ENCODE measurements at regions not wholly inside any gene's neighbourhood (a gene's known extent, or its start where the extent isn't known, plus 50 kb on each side); places are given as distances from the start of the nearest gene placed in this dataset.

- Histone ChIP-seq H3K4me1 (peaks cover 0 to 13% (median 9%) of the 10 kb centered on the region in 4 donors), H3K4me3 (no peak overlapping the region), H3K9me3 (no peaks in the 10 kb centered on the region), H3K27me3 (no peaks in the 10 kb centered on the region), H3K36me3 (no peaks in the 10 kb centered on the region), H3K27ac (replicated peaks in 1 of 4) (no peak overlapping the region)
- TF ChIP-seq POLR2AphosphoS5 (IDR thresholded peaks at IDR 0.05): no peak
- no peak for TF ChIP-seq POLR2A (IDR thresholded peaks at IDR 0.05; ENCODE audit: low read depth)
- no peak for TF ChIP-seq EP300 (IDR thresholded peaks at IDR 0.05)
- TF ChIP-seq CTCF (IDR thresholded peaks at IDR 0.05): no peak
- intact Hi-C loops (cut with DNase I): no loop called here
- no peak for DNase-seq (ENCODE audit: extremely low spot score)
These were observed 767.1 kb downstream of the NTRK3 start for GRCh38 chr15:87489456-87489855.

DNA sequence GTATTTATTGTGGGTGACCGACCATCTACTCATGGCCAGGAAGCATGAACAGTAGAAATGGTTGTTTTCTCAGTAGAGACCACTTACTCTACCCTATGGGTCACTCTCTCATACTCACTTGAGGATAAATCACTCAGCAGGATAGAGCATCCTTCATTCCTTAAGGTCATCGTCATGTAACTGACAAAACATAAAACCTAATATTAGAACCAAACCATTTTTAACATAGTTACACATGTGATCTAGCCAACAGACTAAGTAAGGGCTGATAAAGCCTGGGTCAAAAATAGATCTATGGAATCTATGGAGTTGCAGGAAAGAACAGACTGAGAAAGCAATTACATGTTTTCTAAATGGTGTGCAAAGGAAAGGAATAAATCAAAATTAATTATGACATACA, 769.1 kb downstream of the NTRK3 start:
- no peak for DNase-seq (ENCODE audit: extremely low spot score)
- 79% methylated on average over 2 of the region's 2 CpGs for WGBS
- Histone ChIP-seq H3K4me1 (peaks cover 0 to 13% (median 5%) of the 10 kb centered on the region in 4 donors), H3K4me3 (no peak overlapping the region), H3K27me3 (no peaks in the 10 kb centered on the region), H3K9me3 (no peaks in the 10 kb centered on the region), H3K27ac (replicated peaks in 1 of 4) (no peak overlapping the region), H3K36me3 (no peaks in the 10 kb centered on the region)
- intact Hi-C loops (cut with DNase I): no loop called here
- no peak for TF ChIP-seq EP300 (IDR thresholded peaks at IDR 0.05)
- no peak for TF ChIP-seq POLR2AphosphoS5 (IDR thresholded peaks at IDR 0.05)
- no peak for TF ChIP-seq POLR2A (IDR thresholded peaks at IDR 0.05; ENCODE audit: low read depth)
- TF ChIP-seq CTCF (IDR thresholded peaks at IDR 0.05): no peak

DNA sequence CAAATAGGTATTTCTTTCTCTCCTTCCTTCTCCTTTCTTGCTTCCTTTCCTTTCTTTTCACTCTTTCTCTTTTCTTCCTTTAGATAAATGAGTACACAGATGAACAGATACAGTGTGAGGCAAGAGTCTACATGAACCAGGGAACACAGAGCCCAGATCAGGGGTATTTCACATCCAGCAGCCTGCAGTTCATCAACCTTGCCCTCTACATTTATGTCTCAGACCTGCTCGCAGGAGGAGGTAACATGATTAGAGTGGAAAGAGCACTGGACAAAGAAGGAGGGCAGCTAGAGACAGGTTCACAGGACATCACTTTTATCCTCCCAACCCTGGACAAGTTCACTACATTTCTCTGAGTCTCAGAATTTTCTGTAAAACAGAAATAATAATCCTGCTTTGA, 773.1 kb downstream of the NTRK3 start:
- Histone ChIP-seq H3K9me3 (no peaks in the 10 kb centered on the region), H3K27ac (replicated peaks in 1 of 4) (no peak overlapping the region), H3K36me3 (no peaks in the 10 kb centered on the region), H3K27me3 (no peaks in the 10 kb centered on the region), H3K4me1 (peaks cover 1 to 9% (median 2%) of the 10 kb centered on the region in 4 donors), H3K4me3 (no peak overlapping the region)
- no peak for DNase-seq (ENCODE audit: extremely low spot score)
- TF ChIP-seq CTCF (IDR thresholded peaks at IDR 0.05): no peak
- TF ChIP-seq EP300 (IDR thresholded peaks at IDR 0.05): no peak
- TF ChIP-seq POLR2AphosphoS5 (IDR thresholded peaks at IDR 0.05): no peak
- no peak for TF ChIP-seq POLR2A (IDR thresholded peaks at IDR 0.05; ENCODE audit: low read depth)
- WGBS: 75% methylated on average over 1 of the region's 1 CpG
- intact Hi-C loops (cut with DNase I): no loop called here

DNA sequence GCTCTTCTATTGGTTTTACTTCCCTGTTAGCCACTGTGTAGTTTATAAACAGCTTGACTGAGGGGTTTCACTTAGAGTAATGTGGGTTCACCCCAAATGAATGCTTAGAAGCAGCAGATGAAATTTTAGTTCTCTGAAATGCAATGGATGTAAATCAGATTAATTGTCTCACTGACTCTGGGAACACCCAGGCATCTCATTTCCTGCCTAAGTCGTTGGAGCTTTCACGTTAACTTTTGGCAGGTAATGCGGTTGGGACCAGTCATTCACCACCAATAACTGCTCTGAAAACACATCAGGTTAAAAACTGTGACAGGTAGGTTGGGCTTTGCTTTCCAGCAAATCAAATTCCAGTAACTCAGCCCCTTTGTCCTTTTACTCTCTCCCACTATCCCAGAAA, 775.4 kb downstream of the NTRK3 start:
- intact Hi-C loops (cut with DNase I): no loop called here
- H3K27me3 ChIP-seq: no peaks in the 10 kb centered on the region
- no peak for DNase-seq (ENCODE audit: extremely low spot score)
- TF ChIP-seq POLR2AphosphoS5 (IDR thresholded peaks at IDR 0.05) (no peak), CTCF (IDR thresholded peaks at IDR 0.05) (no peak), EP300 (IDR thresholded peaks at IDR 0.05) (no peak), POLR2A (IDR thresholded peaks at IDR 0.05; ENCODE audit: low read depth) (no peak)
- H3K4me1 ChIP-seq: peaks cover 11 to 14% (median 13%) of the 10 kb centered on the region in 4 donors
- H3K27ac ChIP-seq (replicated peaks in 1 of 4): no peak overlapping the region
- H3K36me3 ChIP-seq: no peaks in the 10 kb centered on the region
- 89% methylated on average over 3 of the region's 3 CpGs for WGBS
- H3K9me3 ChIP-seq: no peaks in the 10 kb centered on the region
- no peak overlapping the region for H3K4me3 ChIP-seq

GRCh38 chr15:87478687-87479072, 777.9 kb downstream of the NTRK3 start:
- Histone ChIP-seq H3K36me3 (no peaks in the 10 kb centered on the region), H3K4me3 (no peak overlapping the region), H3K9me3 (no peaks in the 10 kb centered on the region), H3K27me3 (no peaks in the 10 kb centered on the region), H3K4me1 (peaks cover 11 to 14% (median 13%) of the 10 kb centered on the region in 4 donors), H3K27ac (replicated peaks in 1 of 4) (no peak overlapping the region)
- 90% methylated on average over 2 of the region's 2 CpGs for WGBS
- intact Hi-C loops (cut with DNase I): no loop called here
- DNase-seq (ENCODE audit: extremely low spot score): no peak
- TF ChIP-seq POLR2A (IDR thresholded peaks at IDR 0.05; ENCODE audit: low read depth) (no peak), EP300 (IDR thresholded peaks at IDR 0.05) (no peak), CTCF (IDR thresholded peaks at IDR 0.05) (no peak), POLR2AphosphoS5 (IDR thresholded peaks at IDR 0.05) (no peak)
